ENCODE measurements at regions not wholly inside any gene's neighbourhood (a gene's known extent, or its start where the extent isn't known, plus 50 kb on each side); places are given as distances from the start of the nearest gene placed in this dataset.

GRCh38 chr2:16152071-16152927 is 211.9 kb downstream of the MYCN start:
- intact Hi-C loops (cut with DNase I; ENCODE audit: low total_unique reads): no loop called here
- no peaks in the 10 kb centered on the region for H3K9me3 ChIP-seq
- H3K4me1 ChIP-seq: no peaks in the 10 kb centered on the region
- H3K36me3 ChIP-seq (ENCODE audit: low read depth, missing control alignments): no peaks in the 10 kb centered on the region
- H3K27ac ChIP-seq: no peak overlapping the region
- TF ChIP-seq POLR2A (IDR thresholded peaks at IDR 0.05): no peak
- no peak for TF ChIP-seq CTCF (IDR thresholded peaks at IDR 0.05)
- no peak overlapping the region for H3K4me3 ChIP-seq
- H3K27me3 ChIP-seq: no peaks in the 10 kb centered on the region
- 89 to 91% methylated on average over 5 of the region's 5 CpGs for WGBS, 2 donors
- no peak for DNase-seq

GRCh38 chr2:16151651-16152050 is 211.3 kb downstream of the MYCN start:
- WGBS, 2 donors: 90 to 92% methylated on average over 4 of the region's 4 CpGs
- intact Hi-C loops (cut with DNase I; ENCODE audit: low total_unique reads): no loop called here
- Histone ChIP-seq H3K4me3 (no peak overlapping the region), H3K9me3 (no peaks in the 10 kb centered on the region), H3K27ac (no peak overlapping the region), H3K36me3 (ENCODE audit: low read depth, missing control alignments) (no peaks in the 10 kb centered on the region), H3K4me1 (no peaks in the 10 kb centered on the region), H3K27me3 (no peaks in the 10 kb centered on the region)
- DNase-seq: no peak
- no peak for TF ChIP-seq CTCF (IDR thresholded peaks at IDR 0.05)
- no peak for TF ChIP-seq POLR2A (IDR thresholded peaks at IDR 0.05)

- no peak for DNase-seq
- Histone ChIP-seq H3K4me3 (no peak overlapping the region), H3K9me3 (no peaks in the 10 kb centered on the region), H3K36me3 (ENCODE audit: low read depth, missing control alignments) (no peaks in the 10 kb centered on the region), H3K4me1 (no peaks in the 10 kb centered on the region), H3K27ac (no peak overlapping the region), H3K27me3 (no peaks in the 10 kb centered on the region)
- intact Hi-C loops (cut with DNase I; ENCODE audit: low total_unique reads): no loop called here
- TF ChIP-seq POLR2A (IDR thresholded peaks at IDR 0.05): no peak
- no peak for TF ChIP-seq CTCF (IDR thresholded peaks at IDR 0.05)
- 94 to 96% methylated on average over 3 of the region's 3 CpGs for WGBS, 2 donors
Observed at GRCh38 chr2:16151281-16151570, 210.9 kb downstream of the MYCN start.

- Histone ChIP-seq H3K36me3 (ENCODE audit: low read depth, missing control alignments) (no peaks in the 10 kb centered on the region), H3K4me3 (no peak overlapping the region), H3K9me3 (no peaks in the 10 kb centered on the region), H3K27ac (no peak overlapping the region), H3K27me3 (no peaks in the 10 kb centered on the region), H3K4me1 (no peaks in the 10 kb centered on the region)
- intact Hi-C loops (cut with DNase I; ENCODE audit: low total_unique reads): no loop called here
- WGBS, 2 donors: 92 to 94% methylated on average over 5 of the region's 5 CpGs
- DNase-seq: no peak
- TF ChIP-seq POLR2A (IDR thresholded peaks at IDR 0.05): no peak
- no peak for TF ChIP-seq CTCF (IDR thresholded peaks at IDR 0.05)
Observed at GRCh38 chr2:16150456-16151280, 210.3 kb downstream of the MYCN start.
